LHCN-M2 (cell line): ENCODE measurements at regions not wholly inside any gene's neighbourhood (a gene's known extent, or its start where the extent isn't known, plus 50 kb on each side); places are given as distances from the start of the nearest gene placed in this dataset.

ENCODE experiments used
- DNase-seq: peaks from one replicate; pipeline ENCODE4 v3.0.0-alpha.2; 2012; ENCODE audit warnings: low read depth

- DNase-seq: no peak
Measured at GRCh38 chr2:76455910-76456309, 745.2 kb upstream of the GCFC2 start.

- DNase-seq: no peak
Measured at GRCh38 chr2:76450024-76450475, 739.3 kb upstream of the GCFC2 start.

- no peak for DNase-seq
Measured at GRCh38 chr2:76448956-76449355, 738.2 kb upstream of the GCFC2 start.

GRCh38 chr2:76447294-76447693 is 736.6 kb upstream of the GCFC2 start:
- no peak for DNase-seq

GRCh38 chr2:76446872-76447271 is 736.2 kb upstream of the GCFC2 start:
- DNase-seq: no peak

GRCh38 chr2:76445880-76446279 is 735.2 kb upstream of the GCFC2 start:
- no peak for DNase-seq

GRCh38 chr2:76444732-76445131 is 734.0 kb upstream of the GCFC2 start:
- no peak for DNase-seq

GRCh38 chr2:76437564-76437963 is 726.8 kb upstream of the GCFC2 start:
- DNase-seq: no peak

- no peak for DNase-seq
Measured at GRCh38 chr2:76429374-76429773, 718.7 kb upstream of the GCFC2 start.

GRCh38 chr2:76427452-76427851 is 716.7 kb upstream of the GCFC2 start:
- DNase-seq: no peak

- no peak for DNase-seq
Measured at GRCh38 chr2:76415821-76416220, 705.1 kb upstream of the GCFC2 start.

GRCh38 chr2:76413436-76413835 is 702.7 kb upstream of the GCFC2 start:
- no peak for DNase-seq

- DNase-seq: no peak
Measured at GRCh38 chr2:76406134-76406855, 695.6 kb upstream of the GCFC2 start.

- DNase-seq: no peak
Measured at GRCh38 chr2:76393356-76393755, 682.6 kb upstream of the GCFC2 start.

GRCh38 chr2:76391678-76392077 is 681.0 kb upstream of the GCFC2 start:
- DNase-seq: no peak

GRCh38 chr2:76387294-76387693 is 676.6 kb upstream of the GCFC2 start:
- DNase-seq: no peak

- DNase-seq: no peak
Measured at GRCh38 chr2:76385943-76386342, 675.2 kb upstream of the GCFC2 start.

GRCh38 chr2:76381624-76382023 is 670.9 kb upstream of the GCFC2 start:
- DNase-seq: no peak

GRCh38 chr2:76378140-76378539 is 667.4 kb upstream of the GCFC2 start:
- DNase-seq: no peak

GRCh38 chr2:76341439-76341838 is 630.7 kb upstream of the GCFC2 start:
- no peak for DNase-seq

GRCh38 chr2:76332871-76333270 is 622.2 kb upstream of the GCFC2 start:
- DNase-seq: no peak

GRCh38 chr2:76330865-76331264 is 620.1 kb upstream of the GCFC2 start:
- no peak for DNase-seq

- DNase-seq: no peak
Measured at GRCh38 chr2:76326636-76327035, 615.9 kb upstream of the GCFC2 start.

GRCh38 chr2:76323381-76323780 is 612.7 kb upstream of the GCFC2 start:
- no peak for DNase-seq
